HepG2 (cell line): ENCODE measurements at regions not wholly inside any gene's neighbourhood (a gene's known extent, or its start where the extent isn't known, plus 50 kb on each side); places are given as distances from the start of the nearest gene placed in this dataset.

ENCODE experiments used
- ASH2L ChIP-seq: fragments of 300-600, 200-600 bp; sonication (generic); IDR thresholded peaks from 2 replicates; pipeline ENCODE4 v1.7.0; 2017; ENCODE audit warnings: low read depth, mild to moderate bottlenecking, moderate library complexity, mixed read lengths, low read length; ENCODE audit not compliant: insufficient read length
- ATF3 ChIP-seq: sonication (generic); formaldehyde crosslinking; IDR thresholded peaks from 2 replicates; pipeline ENCODE4 v1.4.0; 2020; ENCODE audit warnings: missing genetic modification reagents
- BORCS8-MEF2B ChIP-seq: sonication (generic); formaldehyde crosslinking; IDR thresholded peaks from 2 replicates; pipeline ENCODE4 v1.8.0; 2022; ENCODE audit warnings: mild to moderate bottlenecking, missing genetic modification reagents
- DRAP1 ChIP-seq: IDR thresholded peaks from 2 replicates; pipeline ENCODE4 v1.6.1; 2016; ENCODE audit warnings: missing genetic modification reagents, missing compliant biosample characterization
- ELF3 ChIP-seq: IDR thresholded peaks from 2 replicates; pipeline ENCODE4 v1.6.1; 2016; ENCODE audit warnings: missing genetic modification reagents, missing compliant biosample characterization
- FOXA1 ChIP-seq, 2 experiments: fragments of 450-650 bp in 1 of 2; sonication (generic) in 1 of 2; formaldehyde crosslinking in 1 of 2; IDR thresholded peaks; 2 replicates each; pipeline versions ENCODE4 v1.4.0 to v1.6.1; 2016 to 2020; ENCODE audit warnings: missing genetic modification reagents in 1 of 2
- GABPA ChIP-seq, 2 experiments: IDR thresholded peaks; 2 replicates each; pipeline ENCODE4 v1.6.1; 2011 to 2016; ENCODE audit warnings: low read depth in 2 of 2, low read length in 1 of 2, missing biosample characterization in 1 of 2, missing genetic modification characterization in 1 of 2
- GFI1 ChIP-seq: sonication (generic); formaldehyde crosslinking; IDR thresholded peaks from 2 replicates; pipeline ENCODE4 v1.5.0; 2020; ENCODE audit warnings: missing genetic modification reagents, mild to moderate bottlenecking, borderline replicate concordance
- HDAC2 ChIP-seq: sonication (generic); formaldehyde crosslinking; IDR thresholded peaks from 2 replicates; pipeline ENCODE4 v1.4.0; 2020; ENCODE audit warnings: missing genetic modification reagents
- HOXA5 ChIP-seq: sonication (generic); formaldehyde crosslinking; IDR thresholded peaks from 2 replicates; pipeline ENCODE4 v1.4.0; 2020; ENCODE audit warnings: missing genetic modification reagents
- IRF2 ChIP-seq: IDR thresholded peaks from 2 replicates; pipeline ENCODE4 v1.6.1; 2018; ENCODE audit warnings: missing genetic modification reagents, missing compliant biosample characterization
- JDP2 ChIP-seq: sonication (generic); formaldehyde crosslinking; IDR thresholded peaks from 2 replicates; pipeline ENCODE4 v1.8.1; 2022; ENCODE audit warnings: missing genetic modification reagents, borderline replicate concordance
- KLF16 ChIP-seq, 2 experiments: sonication (generic) in 1 of 2; formaldehyde crosslinking in 1 of 2; IDR thresholded peaks; 2 replicates each; pipeline versions ENCODE4 v1.6.1 to v1.8.0; 2016 to 2023; ENCODE audit warnings: missing genetic modification reagents in 2 of 2, missing compliant biosample characterization in 1 of 2
- KMT2A ChIP-seq: sonication (generic); formaldehyde crosslinking; IDR thresholded peaks from 2 replicates; pipeline ENCODE4 v1.4.0; 2020; ENCODE audit warnings: missing genetic modification reagents
- MBD4 ChIP-seq: IDR thresholded peaks from 2 replicates; pipeline ENCODE4 v1.6.1; 2012; ENCODE audit warnings: low read length, inconsistent platforms, borderline replicate concordance
- MYC ChIP-seq: sonication (generic); formaldehyde crosslinking; IDR thresholded peaks from 2 replicates; pipeline ENCODE4 v1.9.0; 2021; ENCODE audit warnings: missing genetic modification reagents, borderline replicate concordance
- NFKBIZ ChIP-seq: IDR thresholded peaks from 2 replicates; pipeline ENCODE4 v1.6.1; 2018; ENCODE audit warnings: missing genetic modification reagents, missing compliant biosample characterization
- PPARG ChIP-seq: conservative IDR thresholded peaks from 2 replicates; pipeline ENCODE4 v1.6.1; 2016; ENCODE audit warnings: missing biosample characterization, missing genetic modification reagents
- RAD21 ChIP-seq: fragments of 450-650 bp; formaldehyde crosslinking; IDR thresholded peaks from 2 replicates; pipeline ENCODE4 v1.5.0; 2020; ENCODE audit warnings: mild to moderate bottlenecking
- SALL1 ChIP-seq: sonication (generic); formaldehyde crosslinking; IDR thresholded peaks from 2 replicates; pipeline ENCODE4 v1.8.0; 2022; ENCODE audit warnings: mild to moderate bottlenecking, missing genetic modification reagents
- SMARCE1 ChIP-seq: fragments of 450-650 bp; IDR thresholded peaks from 2 replicates; pipeline ENCODE4 v1.6.1; 2017; ENCODE audit warnings: borderline replicate concordance
- STAG1 ChIP-seq: sonication (generic); formaldehyde crosslinking; IDR thresholded peaks from 2 replicates; pipeline ENCODE4 v1.4.0; 2020; ENCODE audit warnings: missing genetic modification reagents
- TBX2 ChIP-seq: sonication (generic); formaldehyde crosslinking; IDR thresholded peaks from 2 replicates; pipeline ENCODE4 v1.5.0; 2020; ENCODE audit warnings: missing genetic modification reagents, mild to moderate bottlenecking, borderline replicate concordance
- ZBTB25 ChIP-seq: IDR thresholded peaks from 2 replicates; pipeline ENCODE4 v1.6.1; 2018; ENCODE audit warnings: missing genetic modification reagents
- ZFP41 ChIP-seq: sonication (generic); formaldehyde crosslinking; IDR thresholded peaks from 2 replicates; pipeline ENCODE4 v1.4.0; 2020; ENCODE audit warnings: mild to moderate bottlenecking, missing genetic modification reagents, borderline replicate concordance
- ZNF205 ChIP-seq: IDR thresholded peaks from 2 replicates; pipeline ENCODE4 v1.6.1; 2018; ENCODE audit warnings: missing biosample characterization, missing genetic modification reagents
- ZNF225 ChIP-seq: sonication (generic); formaldehyde crosslinking; IDR thresholded peaks from 2 replicates; pipeline ENCODE4 v1.4.0; 2020; ENCODE audit warnings: mild to moderate bottlenecking, missing genetic modification reagents
- ZNF264 ChIP-seq: sonication (generic); formaldehyde crosslinking; IDR thresholded peaks from 2 replicates; pipeline ENCODE4 v1.4.0; 2020; ENCODE audit warnings: missing genetic modification reagents
- ZNF331 ChIP-seq: sonication (generic); formaldehyde crosslinking; IDR thresholded peaks from 2 replicates; pipeline ENCODE4 v1.4.0; 2020; ENCODE audit warnings: missing genetic modification reagents
- ZNF557 ChIP-seq: sonication (generic); formaldehyde crosslinking; IDR thresholded peaks from 2 replicates; pipeline ENCODE4 v1.4.0; 2020; ENCODE audit warnings: missing genetic modification reagents
- ZNF746 ChIP-seq: sonication (generic); formaldehyde crosslinking; IDR thresholded peaks from 2 replicates; pipeline ENCODE4 v1.8.0; 2022; ENCODE audit warnings: mild to moderate bottlenecking, missing genetic modification reagents
- ZNF891 ChIP-seq: sonication (generic); formaldehyde crosslinking; IDR thresholded peaks from 2 replicates; pipeline ENCODE4 v1.5.0; 2020; ENCODE audit warnings: mild to moderate bottlenecking, missing genetic modification reagents
- ZSCAN9 ChIP-seq: IDR thresholded peaks from 2 replicates; pipeline ENCODE4 v1.6.1; 2016; ENCODE audit warnings: borderline replicate concordance

GRCh38 chr2:180763263-180763989 lies 217.0 kb upstream of the UBE2E3 start (continued):
- TF ChIP-seq ZBTB25 (CRISPR knock-in tag) (peak; percentile 79; the same call in 1 of the 2 replicates), DRAP1 (CRISPR knock-in tag) (peak; percentile 27; the same call in 1 of the 2 replicates), HOXA5 (CRISPR knock-in tag) (peak; percentile 41; the same call in 1 of the 2 replicates), ATF3 (CRISPR knock-in tag) (no peak; the same call in 1 of the 2 replicates), JDP2 (CRISPR knock-in tag) (no peak), ELF3 (CRISPR knock-in tag) (peak; percentile 98), IRF2 (CRISPR knock-in tag) (peak; percentile 77), MBD4 (peak; percentile 96; the same call in 1 of the 2 replicates), ZNF225 (no peak), ZNF557 (no peak), MYC (no peak), GABPA (IDR thresholded peaks at IDR 0.05; ENCODE audit: low read depth, low read length) (no peak), GABPA (CRISPR knock-in tag; IDR thresholded peaks at IDR 0.05; ENCODE audit: low read depth) (peak; percentile 60; the same call in 1 of the 2 replicates), ZNF891 (CRISPR knock-in tag) (no peak), ZNF264 (peak; percentile 31; the same call in 1 of the 2 replicates), ZNF331 (CRISPR knock-in tag) (peak; percentile 64; the same call in 1 of the 2 replicates), SALL1 (CRISPR knock-in tag) (peak; percentile 53; the same call in 1 of the 2 replicates), ZNF205 (CRISPR knock-in tag) (peak; percentile 98), ZFP41 (CRISPR knock-in tag) (no peak), TBX2 (CRISPR knock-in tag) (peak; percentile 40; the same call in 1 of the 2 replicates), BORCS8-MEF2B (CRISPR knock-in tag) (no peak), ASH2L (peak; percentile 74), PPARG (peak; percentile 81), ZNF746 (CRISPR knock-in tag) (no peak), HDAC2 (peak; percentile 94), KLF16 (CRISPR knock-in tag; IDR thresholded peaks at IDR 0.05) (peak in 1 of 2 experiments; percentile 77; a peak in 2 of 4 replicates), KMT2A (CRISPR knock-in tag) (no peak), STAG1 (no peak), ZSCAN9 (CRISPR knock-in tag) (peak; percentile 62; the same call in 1 of the 2 replicates), SMARCE1 (peak; percentile 54; the same call in 1 of the 2 replicates), NFKBIZ (peak; percentile 76), FOXA1 (IDR thresholded peaks at IDR 0.05) (peak; percentile 100), FOXA1 (CRISPR knock-in tag; IDR thresholded peaks at IDR 0.05) (peak; percentile 99), RAD21 (CRISPR knock-in tag) (no peak), GFI1 (peak; percentile 88)
